Choroid plexus epithelial cell (primary cell): ENCODE measurements at regions not wholly inside any gene's neighbourhood (a gene's known extent, or its start where the extent isn't known, plus 50 kb on each side); places are given as distances from the start of the nearest gene placed in this dataset.
A peak's percentile ranks its signal among the peaks of the same experiment; 100 is the strongest.

ENCODE experiments used
- DNase-seq: peaks from one replicate; pipeline ENCODE4 v3.0.0-alpha.2; 2010; ENCODE audit warnings: low read depth
- H3K4me3 ChIP-seq: 2 replicates; pipeline ENCODE4 v1.5.1; 2011; ENCODE audit warnings: low read depth, mild to moderate bottlenecking, control low read depth, low read length, moderate library complexity
- TF ChIP-seq, protein P1 (sequence below): conservative IDR thresholded peaks from 2 replicates; pipeline ENCODE4 v1.5.1; 2011; ENCODE audit warnings: low read depth, mild to moderate bottlenecking, control low read depth, inconsistent platforms, low read length, moderate library complexity

DNA sequence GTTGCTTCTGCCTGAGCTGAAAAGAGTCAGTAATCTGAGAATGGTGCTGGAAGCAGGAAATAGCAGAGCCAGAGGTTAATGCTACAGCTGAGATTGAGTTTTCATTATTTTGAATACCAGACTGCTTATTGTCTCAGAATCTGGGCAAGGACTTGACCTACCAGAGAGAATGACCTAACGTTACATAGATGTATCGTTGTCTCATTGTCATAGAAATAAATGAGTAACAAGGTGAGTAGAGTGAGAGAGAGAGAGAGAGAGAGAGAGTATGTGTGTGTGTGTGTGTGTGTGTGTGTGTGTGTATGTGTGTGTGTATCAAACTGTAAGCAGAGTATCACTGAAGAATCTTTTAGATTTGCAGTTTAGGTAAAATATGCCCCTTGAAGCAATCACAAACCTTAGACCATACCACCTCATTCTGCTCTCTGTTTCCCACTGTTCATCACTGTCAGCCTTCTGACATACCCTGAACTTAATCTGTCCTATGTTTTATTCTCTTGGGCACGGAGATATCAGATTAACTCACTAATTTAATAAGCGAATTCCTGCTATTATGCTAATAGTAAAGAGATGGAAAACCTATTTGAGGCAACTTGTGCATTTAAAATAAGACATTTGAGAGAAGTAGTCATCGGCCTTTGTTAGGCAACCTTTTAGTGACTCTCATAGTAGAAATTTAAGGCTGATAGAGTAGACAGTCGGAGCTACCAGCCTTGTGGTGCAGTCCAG, 87.8 kb downstream of the CYB561 start:
- no peak overlapping the region for H3K4me3 ChIP-seq
- DNase-seq = peak; percentile 93
- TF ChIP-seq, protein P1, sequence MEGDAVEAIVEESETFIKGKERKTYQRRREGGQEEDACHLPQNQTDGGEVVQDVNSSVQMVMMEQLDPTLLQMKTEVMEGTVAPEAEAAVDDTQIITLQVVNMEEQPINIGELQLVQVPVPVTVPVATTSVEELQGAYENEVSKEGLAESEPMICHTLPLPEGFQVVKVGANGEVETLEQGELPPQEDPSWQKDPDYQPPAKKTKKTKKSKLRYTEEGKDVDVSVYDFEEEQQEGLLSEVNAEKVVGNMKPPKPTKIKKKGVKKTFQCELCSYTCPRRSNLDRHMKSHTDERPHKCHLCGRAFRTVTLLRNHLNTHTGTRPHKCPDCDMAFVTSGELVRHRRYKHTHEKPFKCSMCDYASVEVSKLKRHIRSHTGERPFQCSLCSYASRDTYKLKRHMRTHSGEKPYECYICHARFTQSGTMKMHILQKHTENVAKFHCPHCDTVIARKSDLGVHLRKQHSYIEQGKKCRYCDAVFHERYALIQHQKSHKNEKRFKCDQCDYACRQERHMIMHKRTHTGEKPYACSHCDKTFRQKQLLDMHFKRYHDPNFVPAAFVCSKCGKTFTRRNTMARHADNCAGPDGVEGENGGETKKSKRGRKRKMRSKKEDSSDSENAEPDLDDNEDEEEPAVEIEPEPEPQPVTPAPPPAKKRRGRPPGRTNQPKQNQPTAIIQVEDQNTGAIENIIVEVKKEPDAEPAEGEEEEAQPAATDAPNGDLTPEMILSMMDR = no peak

GRCh38 chr17:63358956-63359355, 87.2 kb downstream of the CYB561 start:
- DNase-seq = no peak
- H3K4me3 ChIP-seq = no peak overlapping the region
- TF ChIP-seq, protein P1 = no peak

DNA sequence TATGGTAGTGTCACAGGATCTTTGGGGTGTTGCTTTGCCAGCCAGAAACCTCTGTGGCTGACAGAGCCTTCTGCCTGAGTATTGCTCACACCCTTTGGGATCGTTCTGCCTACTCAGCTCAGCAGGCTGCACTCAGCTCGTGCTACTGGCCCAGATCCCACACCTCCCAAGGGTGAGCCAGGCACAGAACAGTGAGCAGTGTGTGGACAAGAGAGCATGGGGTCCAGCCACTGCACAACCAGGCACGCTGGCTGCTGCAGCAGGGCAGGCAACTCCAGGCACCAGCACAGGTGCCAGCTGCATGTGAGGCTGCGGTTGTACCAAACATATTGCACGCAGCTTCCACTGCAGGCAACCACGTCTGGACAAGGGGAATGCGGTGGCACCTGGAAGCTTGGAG, 84.9 kb downstream of the CYB561 start:
- H3K4me3 ChIP-seq = no peak overlapping the region
- no peak for DNase-seq
- TF ChIP-seq, protein P1 = no peak

DNA sequence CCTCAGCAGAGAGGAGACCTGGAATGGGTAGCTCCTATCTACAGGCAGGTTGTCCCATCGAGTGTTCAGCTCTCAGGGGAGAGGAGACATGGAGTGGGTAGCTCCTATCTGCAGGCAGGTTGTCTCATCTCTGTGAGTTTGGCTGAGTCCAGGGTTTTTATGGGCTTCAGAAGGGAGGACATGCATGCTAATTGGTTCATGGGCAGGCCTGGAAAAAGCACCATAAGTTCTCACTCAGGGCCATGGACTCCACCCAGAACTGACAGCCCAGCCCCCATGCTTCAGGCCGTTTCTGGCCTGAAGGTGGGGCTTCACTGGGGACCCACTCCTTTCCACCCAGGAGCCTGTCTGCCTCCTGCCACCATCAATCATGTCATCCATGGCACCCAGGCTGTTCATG, 84.0 kb downstream of the CYB561 start:
- no peak overlapping the region for H3K4me3 ChIP-seq
- TF ChIP-seq, protein P1 = no peak
- no peak for DNase-seq

DNA sequence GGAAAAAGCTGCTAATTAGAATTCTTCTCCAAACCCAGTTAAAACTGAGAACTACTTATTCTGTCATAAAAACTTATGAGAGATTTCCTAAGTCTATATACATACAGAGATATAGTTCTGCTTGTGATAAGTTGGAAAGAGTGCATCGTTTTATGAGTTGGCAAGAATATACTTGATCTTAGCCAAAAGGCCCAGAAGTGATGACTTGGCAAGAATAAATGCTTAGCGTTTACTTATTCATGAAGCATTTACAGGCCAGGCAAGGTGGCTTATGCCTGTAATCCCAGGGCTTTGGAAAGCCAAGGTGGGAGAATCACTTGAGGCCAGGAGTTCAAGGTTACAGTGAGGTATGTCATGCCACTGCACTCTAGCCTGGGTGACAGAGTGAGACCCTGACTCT, 81.7 kb downstream of the CYB561 start:
- H3K4me3 ChIP-seq = no peak overlapping the region
- DNase-seq = peak; percentile 67
- TF ChIP-seq, protein P1 = no peak

DNA sequence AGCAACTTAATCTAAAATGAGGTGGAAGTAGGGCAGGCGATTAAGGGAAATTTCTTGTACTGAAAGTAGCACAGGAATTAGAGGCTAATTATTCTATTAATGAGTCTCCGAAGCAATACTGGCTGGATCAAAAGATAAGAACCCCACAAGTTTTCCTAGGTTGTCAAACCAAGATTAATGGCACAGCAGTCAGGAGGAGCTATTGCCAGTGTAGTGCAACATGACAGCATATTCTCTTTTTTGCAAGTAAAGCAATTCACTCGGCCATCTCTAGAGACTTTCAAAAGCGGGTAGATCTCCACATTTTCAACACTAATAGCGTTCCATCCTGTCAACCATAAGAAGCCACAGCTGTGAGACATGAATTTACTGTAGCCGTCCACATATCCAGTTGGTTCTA, 81.2 kb downstream of the CYB561 start:
- TF ChIP-seq, protein P1 = no peak
- H3K4me3 ChIP-seq = no peak overlapping the region
- DNase-seq = no peak
